ENCODE measurements at regions not wholly inside any gene's neighbourhood (a gene's known extent, or its start where the extent isn't known, plus 50 kb on each side); places are given as distances from the start of the nearest gene placed in this dataset.

DNA sequence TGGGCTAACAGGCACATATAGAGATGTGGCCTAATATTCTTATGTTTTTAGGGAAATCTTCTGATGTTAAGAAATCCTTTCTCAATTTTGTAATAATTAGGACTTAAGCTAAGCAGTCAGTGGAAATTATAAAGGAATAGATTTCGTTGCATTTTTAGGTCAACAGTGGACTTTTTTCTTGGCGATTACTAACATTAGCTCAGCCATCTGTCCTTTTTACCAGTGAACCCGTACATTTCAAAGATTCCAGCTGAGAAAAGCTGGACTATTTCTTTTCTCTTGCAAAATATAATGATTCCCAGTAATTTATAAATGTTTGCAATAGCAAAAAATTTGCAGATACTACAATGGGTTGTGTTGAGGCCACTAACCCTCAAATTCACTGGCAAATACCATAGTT is 54.9 kb upstream of the CA10 start:
- Mint-ChIP-seq H3K27ac (ENCODE audit: low read depth, unreplicated experiment) (no peak overlapping the region), H3K36me3 (ENCODE audit: insufficient read depth, unreplicated experiment) (no peaks in the 10 kb centered on the region), H3K27me3 (ENCODE audit: insufficient read depth, unreplicated experiment) (peaks cover 61% of the 10 kb centered on the region), H3K9me3 (ENCODE audit: unreplicated experiment) (no peaks in the 10 kb centered on the region), H3K4me3 (ENCODE audit: unreplicated experiment) (no peak overlapping the region), H3K4me1 (ENCODE audit: insufficient read depth, unreplicated experiment) (no peaks in the 10 kb centered on the region)
- no TSS peak for BruUV-seq (replicated peaks)
- DNase-seq (ENCODE audit: unreplicated experiment), result no peak
- intact Hi-C loops (cut with micrococcal nuclease), result no loop called here
- ChIA-PET POLR2A (no interaction called here), CTCF (interaction anchor here (0.6 kb wide), 2 partner anchors 386 to 789 kb away, joined by 3 read pairs; no protein-coding TSS in a partner anchor)
- TF ChIP-seq, protein P1, sequence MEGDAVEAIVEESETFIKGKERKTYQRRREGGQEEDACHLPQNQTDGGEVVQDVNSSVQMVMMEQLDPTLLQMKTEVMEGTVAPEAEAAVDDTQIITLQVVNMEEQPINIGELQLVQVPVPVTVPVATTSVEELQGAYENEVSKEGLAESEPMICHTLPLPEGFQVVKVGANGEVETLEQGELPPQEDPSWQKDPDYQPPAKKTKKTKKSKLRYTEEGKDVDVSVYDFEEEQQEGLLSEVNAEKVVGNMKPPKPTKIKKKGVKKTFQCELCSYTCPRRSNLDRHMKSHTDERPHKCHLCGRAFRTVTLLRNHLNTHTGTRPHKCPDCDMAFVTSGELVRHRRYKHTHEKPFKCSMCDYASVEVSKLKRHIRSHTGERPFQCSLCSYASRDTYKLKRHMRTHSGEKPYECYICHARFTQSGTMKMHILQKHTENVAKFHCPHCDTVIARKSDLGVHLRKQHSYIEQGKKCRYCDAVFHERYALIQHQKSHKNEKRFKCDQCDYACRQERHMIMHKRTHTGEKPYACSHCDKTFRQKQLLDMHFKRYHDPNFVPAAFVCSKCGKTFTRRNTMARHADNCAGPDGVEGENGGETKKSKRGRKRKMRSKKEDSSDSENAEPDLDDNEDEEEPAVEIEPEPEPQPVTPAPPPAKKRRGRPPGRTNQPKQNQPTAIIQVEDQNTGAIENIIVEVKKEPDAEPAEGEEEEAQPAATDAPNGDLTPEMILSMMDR (IDR thresholded peaks at IDR 0.05; ENCODE audit: unreplicated experiment), result no peak

DNA sequence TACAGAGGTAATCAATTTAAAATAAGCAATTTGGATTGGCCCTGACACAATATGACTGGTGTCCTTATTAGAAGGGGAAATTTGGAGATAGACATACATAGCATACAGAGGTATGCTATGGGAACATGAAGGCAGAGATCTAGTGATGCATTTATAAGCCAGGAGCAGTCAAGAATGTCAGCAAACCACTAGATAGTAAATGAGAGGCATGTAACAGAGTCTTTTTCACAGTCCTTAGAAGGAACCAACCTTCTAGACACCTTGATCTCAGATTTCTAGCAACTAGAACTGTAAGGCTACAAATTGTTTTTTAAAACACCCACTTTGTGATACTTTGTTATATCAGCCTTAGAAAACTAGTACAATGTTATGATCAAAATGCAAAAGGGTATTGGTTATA is 54.3 kb upstream of the CA10 start:
- CTCF ChIA-PET, result interaction anchor here (0.5 kb wide), 1 partner anchor 16 kb away, joined by 4 read pairs; no protein-coding TSS in a partner anchor
- H3K27me3 Mint-ChIP-seq (ENCODE audit: insufficient read depth, unreplicated experiment), result peaks cover 67% of the 10 kb centered on the region

DNA sequence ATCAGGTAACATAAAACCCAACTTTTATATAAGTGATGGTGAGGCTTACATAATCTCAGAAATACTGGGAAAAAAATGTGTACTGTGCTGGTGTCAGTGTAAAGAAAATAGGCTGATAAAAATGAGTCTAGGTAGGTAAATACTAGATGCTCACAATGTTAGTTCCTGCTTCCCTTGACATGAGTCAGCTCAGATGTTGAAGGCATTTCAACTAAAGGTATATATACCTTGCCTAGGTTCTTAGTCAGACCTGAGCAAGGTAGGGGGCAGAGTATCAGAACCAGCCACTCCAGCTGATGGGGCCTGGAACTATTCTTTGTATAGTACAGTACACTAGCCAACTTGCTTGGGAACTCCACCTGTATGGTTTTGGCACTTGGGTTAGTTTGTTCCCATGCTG is 51.0 kb upstream of the CA10 start:
- POLR2A ChIA-PET, result no interaction called here
- CTCF ChIA-PET, result no interaction called here
- no peak for DNase-seq (ENCODE audit: unreplicated experiment)
- H3K4me1 Mint-ChIP-seq (ENCODE audit: insufficient read depth, unreplicated experiment), result no peaks in the 10 kb centered on the region
- H3K9me3 Mint-ChIP-seq (ENCODE audit: unreplicated experiment), result no peaks in the 10 kb centered on the region
- TF ChIP-seq, protein P1 (IDR thresholded peaks at IDR 0.05; ENCODE audit: unreplicated experiment), result no peak
- H3K27ac Mint-ChIP-seq (ENCODE audit: low read depth, unreplicated experiment), result no peak overlapping the region
- H3K27me3 Mint-ChIP-seq (ENCODE audit: insufficient read depth, unreplicated experiment), result peaks cover 62% of the 10 kb centered on the region
- intact Hi-C loops (cut with micrococcal nuclease), result no loop called here
- BruUV-seq (replicated peaks), result no TSS peak
- H3K4me3 Mint-ChIP-seq (ENCODE audit: unreplicated experiment), result no peak overlapping the region
- H3K36me3 Mint-ChIP-seq (ENCODE audit: insufficient read depth, unreplicated experiment), result no peaks in the 10 kb centered on the region

More for the DNA sequence above, 54.3 kb upstream of the CA10 start:
- DNase-seq (ENCODE audit: unreplicated experiment), result no peak
- no peak overlapping the region for H3K4me3 Mint-ChIP-seq (ENCODE audit: unreplicated experiment)
- H3K27ac Mint-ChIP-seq (ENCODE audit: low read depth, unreplicated experiment), result no peak overlapping the region
- no peaks in the 10 kb centered on the region for H3K9me3 Mint-ChIP-seq (ENCODE audit: unreplicated experiment)
- no peaks in the 10 kb centered on the region for H3K36me3 Mint-ChIP-seq (ENCODE audit: insufficient read depth, unreplicated experiment)
- BruUV-seq (replicated peaks), result no TSS peak
- TF ChIP-seq, protein P1 (IDR thresholded peaks at IDR 0.05; ENCODE audit: unreplicated experiment), result no peak
- POLR2A ChIA-PET, result no interaction called here
- intact Hi-C loops (cut with micrococcal nuclease), result no loop called here
- no peaks in the 10 kb centered on the region for H3K4me1 Mint-ChIP-seq (ENCODE audit: insufficient read depth, unreplicated experiment)
